Effector memory CD8-positive, alpha-beta T cell (primary cell): ENCODE measurements at regions not wholly inside any gene's neighbourhood (a gene's known extent, or its start where the extent isn't known, plus 50 kb on each side); places are given as distances from the start of the nearest gene placed in this dataset.

Experiments used
- ATAC-seq: fragments of 150-1000 bp; cut with Tn5 transposase; replicated peaks from 2 replicates; pipeline ENCODE4 v1.10.0; 2021; ENCODE audit warnings: mild to moderate bottlenecking, moderate library complexity
- DNase-seq, 3 experiments: peaks; one replicate each; pipeline ENCODE4 v3.0.0; 2021
- H3K27ac Mint-ChIP-seq, 2 donors: one replicate each; pipeline ENCODE4 v1.8.0; 2022; ENCODE audit warnings: mild to moderate bottlenecking in 2 of 2, mixed read lengths in 2 of 2, moderate library complexity in 2 of 2
- H3K27me3 Mint-ChIP-seq, 2 donors: one replicate each; pipeline ENCODE4 v1.8.0; 2022; ENCODE audit warnings: mixed read lengths in 2 of 2
- H3K36me3 Mint-ChIP-seq: one replicate; pipeline ENCODE4 v1.8.0; 2022; ENCODE audit warnings: mild to moderate bottlenecking, moderate library complexity, mixed read lengths; ENCODE audit not compliant: insufficient read depth
- H3K4me1 Mint-ChIP-seq, 2 donors: one replicate each; pipeline ENCODE4 v1.8.0; 2022; ENCODE audit warnings: low read depth in 2 of 2, mixed read lengths in 2 of 2
- H3K4me3 Mint-ChIP-seq, 2 donors: one replicate each; pipeline ENCODE4 v1.8.0; 2022; ENCODE audit warnings: mild to moderate bottlenecking in 2 of 2, mixed read lengths in 2 of 2, moderate library complexity in 2 of 2
- H3K9me3 Mint-ChIP-seq, 2 donors: one replicate each; pipeline ENCODE4 v1.8.0; 2022; ENCODE audit warnings: mixed read lengths in 2 of 2

DNA sequence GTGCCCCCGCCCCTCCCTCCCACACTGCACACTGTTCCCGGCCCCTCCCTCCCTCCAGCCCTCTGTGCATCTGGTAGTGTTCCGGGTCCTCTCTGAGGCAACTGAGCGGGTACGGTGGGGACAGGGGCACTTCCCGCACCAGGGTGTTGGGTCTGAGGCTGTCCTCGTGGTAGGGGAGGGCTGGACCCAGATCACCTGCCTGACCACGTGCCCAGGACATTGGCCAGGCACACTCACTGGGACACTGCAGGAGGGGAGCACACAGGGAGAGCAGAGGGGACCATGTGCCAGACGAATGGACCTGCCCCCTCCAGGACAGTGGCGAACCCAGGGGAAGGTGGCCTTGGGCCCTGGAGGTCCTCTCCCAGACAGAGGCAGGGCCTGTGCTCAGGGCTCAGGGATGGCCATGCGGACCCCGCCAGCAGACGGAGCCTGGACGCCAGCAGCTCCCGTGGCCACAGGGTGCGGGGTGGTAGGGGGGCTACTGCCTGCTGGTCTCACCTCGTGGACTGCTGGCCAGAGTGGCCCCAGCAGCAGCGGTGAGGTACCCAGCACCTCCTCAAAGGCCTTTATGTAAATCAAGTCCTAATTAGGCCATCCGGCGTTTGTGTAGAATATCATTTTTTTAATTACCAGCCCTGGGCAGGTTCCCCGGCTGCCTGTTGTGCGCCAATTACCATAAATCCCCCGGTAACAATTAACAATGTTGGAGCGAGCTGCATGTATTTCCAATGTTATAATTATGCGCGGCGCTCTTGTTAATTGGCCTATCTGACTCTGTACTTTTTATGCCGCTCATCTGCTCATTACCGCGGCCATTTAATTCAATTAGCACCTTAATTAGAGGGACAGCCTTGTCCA lies 106.9 kb downstream of the FAM53A start:
- H3K9me3 Mint-ChIP-seq, result no peaks in the 10 kb centered on the region
- no peak for DNase-seq
- H3K27ac Mint-ChIP-seq, result no peak overlapping the region
- no peak for ATAC-seq
- peaks cover 4% of the 10 kb centered on the region for H3K36me3 Mint-ChIP-seq
- H3K4me1 Mint-ChIP-seq, result peaks cover 2 to 4% of the 10 kb centered on the region in 2 donors
- H3K27me3 Mint-ChIP-seq, result no peaks in the 10 kb centered on the region
- H3K4me3 Mint-ChIP-seq, result peak overlapping the region in 1 of 2 donors; percentile 36

DNA sequence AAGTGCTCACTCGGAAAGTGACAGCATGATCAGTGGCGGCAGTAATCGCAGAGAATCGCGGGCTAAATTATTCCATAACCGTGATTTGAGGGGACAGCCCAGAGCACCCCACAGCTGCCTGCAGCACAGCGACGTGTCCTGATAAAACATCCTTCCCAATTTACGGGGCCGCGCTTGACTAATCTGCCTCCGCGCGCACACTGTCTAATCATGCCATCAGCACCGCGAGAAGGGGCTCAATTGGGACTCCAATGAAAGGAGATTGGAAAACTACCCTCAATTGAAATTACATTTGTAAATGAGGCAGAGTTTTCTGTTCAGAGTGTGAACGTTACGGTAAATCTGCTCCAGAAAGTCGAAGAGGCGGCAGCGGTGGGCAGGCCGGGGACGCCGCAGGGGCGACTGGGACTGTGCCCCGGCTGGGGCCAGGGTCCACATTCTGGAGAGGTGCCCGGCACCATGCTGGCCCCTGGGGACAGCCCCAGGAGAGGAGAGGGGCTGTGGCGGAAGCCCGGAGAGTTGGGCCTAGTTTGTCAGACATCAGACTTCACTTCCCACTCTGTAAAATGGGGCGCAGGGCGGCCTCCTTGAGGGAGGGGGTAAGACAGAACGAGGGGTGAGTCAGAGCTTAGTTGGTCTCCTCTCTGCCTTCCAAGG lies 107.7 kb downstream of the FAM53A start:
- DNase-seq (no peak), ATAC-seq (no peak)
- H3K36me3 Mint-ChIP-seq, result peaks cover 4% of the 10 kb centered on the region
- peak overlapping the region in 1 of 2 donors; percentile 36 for H3K4me3 Mint-ChIP-seq
- no peak overlapping the region for H3K27ac Mint-ChIP-seq
- H3K4me1 Mint-ChIP-seq, result peaks cover 0 to 3% of the 10 kb centered on the region in 2 donors
- H3K9me3 Mint-ChIP-seq, result no peaks in the 10 kb centered on the region
- no peaks in the 10 kb centered on the region for H3K27me3 Mint-ChIP-seq

DNA sequence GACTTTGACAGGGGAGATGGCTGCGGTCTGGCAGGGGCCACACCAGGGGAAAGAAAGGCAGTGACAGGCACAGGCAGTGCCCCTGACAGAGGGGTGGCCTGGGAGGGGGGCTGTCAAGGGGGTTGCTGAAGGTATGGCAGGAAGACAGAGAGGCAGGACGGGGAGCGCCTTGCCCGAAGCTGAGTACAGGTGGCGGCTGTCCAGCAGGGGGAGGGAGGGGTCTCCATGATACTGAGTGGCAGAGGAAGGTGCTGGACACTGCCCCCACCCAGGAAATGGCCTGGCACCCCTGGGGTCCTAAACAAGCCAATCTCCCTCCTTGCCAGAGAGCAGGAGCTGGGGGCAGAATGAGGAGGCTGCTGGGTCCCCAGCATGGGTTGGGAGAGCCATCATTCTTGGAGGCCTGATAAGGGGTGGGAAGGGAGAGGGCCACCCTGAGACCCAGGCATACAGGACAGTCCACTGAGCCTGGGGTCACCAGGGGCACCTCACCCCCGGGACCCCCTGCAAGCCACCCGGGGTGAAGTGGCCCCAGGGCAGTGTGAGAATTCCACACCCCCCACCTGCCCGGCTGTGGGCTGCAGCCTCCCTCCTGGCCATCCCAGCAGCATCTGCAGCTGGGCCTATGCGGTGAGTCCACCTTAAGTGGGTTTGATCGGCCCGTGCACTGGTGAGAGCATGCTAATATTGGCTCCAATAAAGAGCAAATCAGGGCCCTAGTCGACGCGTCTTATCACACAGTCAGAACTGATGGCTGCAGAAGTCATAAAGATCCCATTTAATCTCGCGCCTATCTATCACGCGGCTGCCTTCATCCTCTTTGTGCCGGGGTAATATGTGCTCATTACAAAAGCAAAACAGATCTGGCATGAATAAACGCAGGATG lies 108.5 kb downstream of the FAM53A start:
- Mint-ChIP-seq H3K36me3 (peaks cover 4% of the 10 kb centered on the region), H3K27me3 (no peaks in the 10 kb centered on the region), H3K27ac (no peak overlapping the region), H3K9me3 (no peaks in the 10 kb centered on the region), H3K4me3 (peak overlapping the region in 1 of 2 donors; percentile 22), H3K4me1 (no peaks in the 10 kb centered on the region)
- no peak for ATAC-seq
- no peak for DNase-seq

DNA sequence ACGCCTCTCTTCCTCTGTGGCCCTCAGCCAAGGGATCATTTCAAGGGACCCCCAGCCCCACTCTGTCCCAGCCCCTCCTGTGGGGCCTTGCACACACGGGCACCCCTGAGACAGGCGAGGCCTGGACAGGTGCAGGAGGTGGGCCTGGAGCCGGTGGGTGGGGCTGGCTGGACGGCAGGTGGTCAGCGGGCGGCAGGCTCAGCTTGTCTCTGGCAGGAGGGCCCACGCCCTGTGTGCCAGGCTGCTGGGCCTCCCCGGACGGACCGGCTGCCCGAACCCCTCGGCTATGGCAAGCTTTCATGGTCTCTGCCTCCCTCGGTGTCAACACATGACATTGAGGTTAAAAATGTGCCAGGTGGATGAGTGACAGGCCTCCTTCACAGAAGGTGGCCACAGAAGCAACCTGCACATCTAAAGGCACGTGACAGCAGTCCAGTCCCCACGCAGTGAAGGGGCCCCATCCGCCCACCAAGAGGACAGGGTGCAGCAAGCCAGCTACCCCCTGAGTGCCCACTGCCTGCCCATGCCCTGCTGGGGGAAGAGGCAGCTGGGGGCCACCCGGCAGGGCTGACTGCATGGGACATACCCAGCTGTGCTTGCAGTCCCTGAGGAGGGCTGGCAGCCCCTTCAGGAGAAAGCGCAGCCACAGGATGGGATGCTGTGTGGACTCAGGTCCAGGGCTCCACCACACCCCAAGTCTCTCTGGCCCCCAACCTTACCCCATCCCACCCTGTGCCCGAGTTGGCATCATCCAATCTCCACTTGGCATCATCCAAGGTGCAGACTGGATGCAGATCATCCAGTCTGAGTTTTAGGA lies 109.3 kb downstream of the FAM53A start:
- Mint-ChIP-seq H3K9me3 (no peaks in the 10 kb centered on the region), H3K27ac (no peak overlapping the region), H3K4me3 (no peak overlapping the region), H3K4me1 (no peaks in the 10 kb centered on the region), H3K27me3 (no peaks in the 10 kb centered on the region), H3K36me3 (peaks cover 4% of the 10 kb centered on the region)
- DNase-seq, result no peak
- no peak for ATAC-seq

DNA sequence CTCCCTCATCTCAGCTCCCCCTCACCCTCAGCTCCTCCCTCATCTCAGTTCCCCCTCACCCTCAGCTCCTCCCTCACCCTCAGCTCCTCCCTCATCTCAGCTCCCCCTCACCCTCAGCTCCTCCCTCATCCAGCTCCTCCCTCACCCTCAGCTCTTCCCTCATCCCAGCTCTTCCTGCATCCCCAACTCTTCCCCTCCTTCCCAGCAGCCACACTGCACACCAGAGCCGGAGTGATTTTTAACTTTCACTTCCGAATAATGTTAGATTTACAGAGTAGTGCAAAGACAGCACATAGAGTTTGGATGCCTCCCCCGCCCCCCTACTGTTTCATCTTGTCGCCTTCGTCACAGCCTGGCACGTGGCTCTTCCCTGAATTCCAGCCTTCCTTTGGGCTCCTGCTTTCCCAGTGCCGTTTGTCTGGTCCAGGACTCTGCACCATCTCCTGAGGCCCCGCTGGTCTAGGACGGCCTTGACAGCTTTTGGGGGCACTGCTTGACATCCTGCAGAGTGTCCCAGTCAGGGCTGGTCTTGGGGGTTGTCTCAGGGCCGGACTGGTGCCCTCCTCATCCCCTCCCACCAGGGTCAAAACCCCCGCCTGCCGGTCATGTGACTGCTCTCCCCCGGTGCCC lies 110.2 kb downstream of the FAM53A start:
- ATAC-seq (no peak), DNase-seq (no peak)
- no peak overlapping the region for H3K4me3 Mint-ChIP-seq
- H3K27ac Mint-ChIP-seq, result peak overlapping the region in 1 of 2 donors; percentile 61
- H3K4me1 Mint-ChIP-seq, result no peaks in the 10 kb centered on the region
- no peaks in the 10 kb centered on the region for H3K9me3 Mint-ChIP-seq
- H3K36me3 Mint-ChIP-seq, result peaks cover 4% of the 10 kb centered on the region
- H3K27me3 Mint-ChIP-seq, result no peaks in the 10 kb centered on the region

DNA sequence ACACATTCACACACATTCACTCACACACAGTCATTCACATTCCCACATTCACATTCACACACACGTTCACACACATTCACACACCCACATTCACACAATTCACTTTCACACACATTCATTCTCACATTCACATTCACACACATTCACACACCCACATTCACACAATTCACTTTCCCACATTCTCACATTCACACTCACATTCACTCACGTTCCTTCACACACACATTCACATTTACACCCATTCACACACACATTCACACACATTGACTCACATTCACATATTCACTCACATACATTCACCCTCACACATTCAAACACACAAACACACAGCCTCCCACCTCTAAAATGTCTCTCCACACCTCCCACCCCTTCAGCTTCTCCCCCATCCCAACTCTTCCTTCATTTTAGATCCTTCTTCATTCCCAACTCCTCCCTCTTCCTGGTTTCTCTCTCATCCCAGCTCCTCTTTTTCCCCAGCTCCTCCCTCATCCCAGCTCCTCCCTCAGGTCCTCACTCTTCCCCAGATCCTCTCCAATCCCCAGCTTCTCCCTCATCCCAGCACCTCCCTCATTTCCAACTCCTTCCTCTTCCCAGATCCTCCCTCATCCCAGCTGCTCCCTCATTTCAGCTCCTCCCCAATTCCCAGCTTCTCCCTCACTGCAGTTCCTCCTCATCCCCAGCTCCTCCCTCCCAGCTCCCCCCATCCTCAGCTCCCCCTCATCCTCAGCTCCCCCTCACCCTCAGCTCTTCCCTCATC lies 111.0 kb downstream of the FAM53A start:
- no peak overlapping the region for H3K27ac Mint-ChIP-seq
- no peak overlapping the region for H3K4me3 Mint-ChIP-seq
- ATAC-seq, result no peak
- H3K36me3 Mint-ChIP-seq, result peaks cover 1% of the 10 kb centered on the region
- H3K9me3 Mint-ChIP-seq, result no peaks in the 10 kb centered on the region
- DNase-seq, result no peak
- no peaks in the 10 kb centered on the region for H3K27me3 Mint-ChIP-seq
- no peaks in the 10 kb centered on the region for H3K4me1 Mint-ChIP-seq

DNA sequence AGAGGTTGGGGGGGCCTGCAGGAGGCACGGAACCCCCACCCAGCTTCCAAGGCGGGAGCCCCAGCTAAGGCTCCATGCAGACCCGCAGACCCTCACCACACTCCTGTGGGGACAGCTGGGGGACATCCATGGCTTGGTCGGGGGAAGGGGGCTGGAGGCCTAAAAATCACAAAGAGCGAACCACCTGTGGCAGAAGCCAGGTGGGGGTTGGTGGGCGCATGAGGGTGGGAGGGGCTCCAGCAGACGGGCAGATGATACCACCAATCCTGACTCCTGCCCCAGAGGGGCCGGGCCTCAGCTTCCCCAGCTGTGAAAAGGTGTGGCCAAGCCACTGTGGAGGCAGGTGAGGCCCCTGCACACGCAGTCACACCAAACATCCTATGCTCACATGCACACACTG lies 111.6 kb downstream of the FAM53A start:
- Mint-ChIP-seq H3K27me3 (no peaks in the 10 kb centered on the region), H3K9me3 (no peaks in the 10 kb centered on the region), H3K4me3 (no peak overlapping the region), H3K27ac (no peak overlapping the region), H3K4me1 (no peaks in the 10 kb centered on the region), H3K36me3 (no peaks in the 10 kb centered on the region)
- ATAC-seq (no peak), DNase-seq (no peak)

DNA sequence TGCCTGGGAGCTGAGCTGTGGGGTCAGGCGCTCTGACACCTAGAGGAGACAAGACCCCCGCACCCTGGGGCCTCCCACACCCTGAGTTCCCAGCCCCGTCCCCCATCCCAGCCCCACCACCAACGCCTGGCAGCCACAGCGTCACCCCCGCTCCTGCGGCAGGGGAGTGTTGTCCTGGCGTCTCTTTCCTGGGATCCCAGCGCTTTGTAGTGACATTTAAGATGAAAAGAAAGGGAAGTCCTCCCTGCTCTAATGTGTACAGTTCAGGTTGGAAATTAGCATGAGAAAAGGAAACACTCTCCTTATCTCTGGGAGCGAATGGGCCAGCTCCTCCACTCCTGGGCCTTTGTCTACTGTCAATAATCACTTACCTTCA lies 112.1 kb downstream of the FAM53A start:
- Mint-ChIP-seq H3K4me1 (no peaks in the 10 kb centered on the region), H3K9me3 (no peaks in the 10 kb centered on the region), H3K27me3 (no peaks in the 10 kb centered on the region), H3K27ac (no peak overlapping the region), H3K4me3 (no peak overlapping the region), H3K36me3 (no peaks in the 10 kb centered on the region)
- ATAC-seq, result no peak
- DNase-seq, result no peak

DNA sequence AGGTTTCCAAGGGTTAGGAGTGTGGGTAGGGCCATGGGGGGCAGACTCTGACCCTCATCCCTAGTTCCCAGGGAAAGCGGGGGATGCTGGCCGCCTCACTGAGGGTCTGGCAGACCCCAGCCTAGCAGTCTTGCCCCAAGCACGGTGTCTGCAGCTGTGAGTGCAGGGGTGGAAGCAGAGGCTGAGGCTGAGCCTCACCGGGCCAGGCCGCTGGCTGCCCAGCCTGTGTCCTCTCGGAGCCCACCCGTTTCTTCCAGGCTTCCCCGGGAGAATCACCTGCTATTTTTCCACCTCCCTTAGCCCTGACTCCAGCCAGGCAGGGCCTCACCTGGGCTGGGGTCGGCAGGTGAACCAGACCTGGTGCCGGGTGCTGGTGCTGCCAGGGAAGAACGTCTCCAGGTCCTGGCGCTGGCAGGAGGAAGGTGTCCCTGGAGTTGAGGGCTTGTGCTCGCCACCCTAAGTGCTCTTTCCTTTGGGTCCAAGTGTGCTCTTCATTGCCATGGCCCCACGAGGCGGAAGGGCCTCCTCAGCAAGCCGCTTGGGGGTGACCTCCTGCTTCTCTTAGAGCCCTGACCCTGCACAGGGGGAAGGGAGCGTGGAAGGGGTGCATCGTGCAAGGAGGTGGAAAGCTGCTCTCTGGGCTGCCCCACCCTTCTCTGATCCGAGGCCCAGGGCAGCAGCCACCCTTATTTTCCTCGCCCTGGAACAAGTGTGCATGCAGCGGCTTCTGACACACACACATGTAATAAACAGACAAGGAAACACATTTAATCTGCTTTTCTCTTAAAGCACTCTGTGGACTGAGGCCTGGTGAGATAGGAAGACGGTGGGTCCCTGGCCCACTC lies 112.7 kb downstream of the FAM53A start:
- no peak for DNase-seq
- no peak for ATAC-seq
- Mint-ChIP-seq H3K27ac (peak overlapping the region in 1 of 2 donors; percentile 26), H3K27me3 (peaks cover 0 to 2% of the 10 kb centered on the region in 2 donors), H3K4me3 (no peak overlapping the region), H3K4me1 (no peaks in the 10 kb centered on the region), H3K9me3 (no peaks in the 10 kb centered on the region), H3K36me3 (no peaks in the 10 kb centered on the region)

DNA sequence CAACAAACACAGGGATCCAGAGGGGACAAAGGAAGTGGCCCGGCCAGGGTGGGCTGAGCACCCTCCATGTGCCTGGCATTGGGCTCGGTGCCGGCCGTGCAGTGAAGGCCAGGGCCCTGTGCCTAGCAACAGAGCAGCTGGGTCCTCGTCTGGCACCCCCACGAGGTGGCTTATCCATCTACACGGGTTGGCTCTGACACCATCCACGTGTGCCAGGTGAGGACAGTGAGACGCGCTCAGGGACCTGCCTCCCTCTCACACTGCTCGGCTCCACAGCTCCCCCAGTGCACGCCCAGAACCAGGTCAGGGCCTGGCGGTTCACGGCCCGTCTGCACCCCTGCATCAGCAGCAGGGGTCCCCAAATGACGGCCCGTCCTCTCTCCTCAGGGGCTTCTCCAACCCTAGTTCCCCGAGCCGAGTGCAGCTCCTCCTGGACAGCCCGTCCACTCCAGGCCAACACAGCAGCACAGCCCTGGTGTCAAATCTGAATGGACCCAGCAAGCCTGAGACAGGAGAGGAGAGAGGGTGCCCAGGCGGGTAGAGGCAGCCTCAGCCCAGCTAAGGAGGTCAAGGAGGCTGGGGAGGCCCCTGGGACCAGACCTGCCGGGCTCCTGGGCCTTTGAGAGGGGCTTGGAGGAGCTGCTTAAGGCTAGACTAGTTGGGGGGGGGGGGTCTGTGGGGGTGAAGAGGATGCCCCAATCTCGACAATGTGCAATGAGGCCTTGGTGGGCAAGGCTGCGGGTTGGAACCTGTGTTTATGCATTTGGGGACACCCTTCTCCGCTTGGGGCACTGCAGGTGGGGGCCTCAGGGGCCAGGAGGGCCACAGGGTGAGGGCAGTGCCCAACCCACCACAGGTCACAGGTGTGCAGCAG lies 113.6 kb downstream of the FAM53A start:
- Mint-ChIP-seq H3K9me3 (peaks cover 0 to 2% of the 10 kb centered on the region in 2 donors), H3K4me3 (no peak overlapping the region), H3K36me3 (no peaks in the 10 kb centered on the region), H3K4me1 (peaks cover 3 to 4% of the 10 kb centered on the region in 2 donors), H3K27me3 (peaks cover 5 to 9% of the 10 kb centered on the region in 2 donors), H3K27ac (no peak overlapping the region)
- no peak for DNase-seq
- no peak for ATAC-seq
